Astrocyte (in vitro differentiated cells and primary cell): ENCODE measurements at regions not wholly inside any gene's neighbourhood (a gene's known extent, or its start where the extent isn't known, plus 50 kb on each side); places are given as distances from the start of the nearest gene placed in this dataset.

Source experiments
- DNase-seq: peaks from one replicate; pipeline ENCODE4 v3.0.0-alpha.2; 2010; ENCODE audit warnings: low read depth
- FAIRE-seq: peaks from 2 replicates; lab custom pipeline; 2011; peaks lifted over from hg19 to GRCh38; lab: Jason Lieb, UNC
- H2AFZ ChIP-seq: 2 replicates; pipeline ENCODE4 v1.6.0; 2012; ENCODE audit warnings: low read depth, low read length, inconsistent platforms
- H3K27ac ChIP-seq: 2 replicates; pipeline ENCODE4 v1.5.1; 2011; ENCODE audit warnings: low read depth, low read length, inconsistent platforms
- H3K27me3 ChIP-seq: 2 replicates; pipeline ENCODE4 v1.6.0; 2011; ENCODE audit warnings: low read length, inconsistent platforms; ENCODE audit not compliant: insufficient read depth
- H3K36me3 ChIP-seq: 2 replicates; pipeline ENCODE4 v1.5.1; 2011; ENCODE audit warnings: low read length, inconsistent platforms; ENCODE audit not compliant: insufficient read depth
- H3K4me1 ChIP-seq: 2 replicates; pipeline ENCODE4 v1.5.1; 2011; ENCODE audit warnings: low read length, inconsistent platforms; ENCODE audit not compliant: insufficient read depth
- H3K4me2 ChIP-seq: 2 replicates; pipeline ENCODE4 v1.6.0; 2012; ENCODE audit warnings: low read length, inconsistent platforms
- H3K4me3 ChIP-seq: 2 replicates; pipeline ENCODE4 v1.5.1; 2011; ENCODE audit warnings: low read depth, mild to moderate bottlenecking, low read length, inconsistent platforms; ENCODE audit not compliant: insufficient read depth
- H3K79me2 ChIP-seq: 2 replicates; pipeline ENCODE4 v1.6.0; 2012; ENCODE audit warnings: mild to moderate bottlenecking, low read length, inconsistent platforms; ENCODE audit not compliant: insufficient read depth
- H3K9ac ChIP-seq: 2 replicates; pipeline ENCODE4 v1.6.0; 2012; ENCODE audit warnings: mild to moderate bottlenecking, low read length, inconsistent platforms
- H3K9me3 ChIP-seq: 2 replicates; pipeline ENCODE4 v1.5.1; 2012; ENCODE audit warnings: low read depth, mild to moderate bottlenecking, low read length, inconsistent platforms; ENCODE audit not compliant: insufficient read depth
- H4K20me1 ChIP-seq: 2 replicates; pipeline ENCODE4 v1.6.0; 2012; ENCODE audit warnings: low read length, inconsistent platforms; ENCODE audit not compliant: insufficient read depth
- H3K27ac Mint-ChIP-seq: one replicate; pipeline ENCODE4 v1.8.0; 2021; ENCODE audit warnings: mild to moderate bottlenecking, mixed read lengths; ENCODE audit not compliant: unreplicated experiment
- H3K27me3 Mint-ChIP-seq: one replicate; pipeline ENCODE4 v1.8.0; 2021; ENCODE audit warnings: low read depth, mixed read lengths; ENCODE audit not compliant: unreplicated experiment
- H3K36me3 Mint-ChIP-seq: one replicate; pipeline ENCODE4 v1.8.0; 2021; ENCODE audit warnings: low read depth, mixed read lengths; ENCODE audit not compliant: unreplicated experiment
- H3K4me1 Mint-ChIP-seq: one replicate; pipeline ENCODE4 v1.8.0; 2021; ENCODE audit warnings: low read depth, mixed read lengths; ENCODE audit not compliant: unreplicated experiment
- H3K4me3 Mint-ChIP-seq: one replicate; pipeline ENCODE4 v1.8.0; 2021; ENCODE audit warnings: mild to moderate bottlenecking, moderate library complexity, mixed read lengths; ENCODE audit not compliant: unreplicated experiment
- H3K9me3 Mint-ChIP-seq: one replicate; pipeline ENCODE4 v1.8.0; 2021; ENCODE audit warnings: mild to moderate bottlenecking, mixed read lengths; ENCODE audit not compliant: unreplicated experiment
- CTCF ChIP-seq: IDR thresholded peaks from 2 replicates; pipeline ENCODE4 v1.5.1; 2011; ENCODE audit warnings: low read depth, mild to moderate bottlenecking, inconsistent platforms, low read length, moderate library complexity; ENCODE audit not compliant: insufficient read depth
- EZH2 ChIP-seq: IDR thresholded peaks from 2 replicates; pipeline ENCODE4 v1.6.1; 2012; ENCODE audit warnings: mild to moderate bottlenecking, low read length, inconsistent platforms; ENCODE audit not compliant: insufficient read depth

GRCh38 chr5:122673343-122673742, 101.5 kb upstream of the SNX2 start:
- Mint-ChIP-seq H3K27me3 (peaks cover 6% of the 10 kb centered on the region), H3K27ac (no peak overlapping the region), H3K36me3 (no peaks in the 10 kb centered on the region), H3K9me3 (no peaks in the 10 kb centered on the region), H3K4me1 (no peaks in the 10 kb centered on the region), H3K4me3 (no peak overlapping the region)
- Histone ChIP-seq H3K36me3 (no peaks in the 10 kb centered on the region), H3K27ac (no peak overlapping the region), H3K4me3 (no peak overlapping the region), H4K20me1 (no peaks in the 10 kb centered on the region), H3K4me1 (no peaks in the 10 kb centered on the region), H3K4me2 (no peak overlapping the region), H3K9me3 (no peaks in the 10 kb centered on the region), H3K9ac (no peak overlapping the region), H3K27me3 (no peaks in the 10 kb centered on the region), H3K79me2 (no peaks in the 10 kb centered on the region), H2AFZ (no peak overlapping the region)
- FAIRE-seq, result no peak
- TF ChIP-seq EZH2 (no peak), CTCF (no peak)
- peak; percentile 10 for DNase-seq

GRCh38 chr5:122674385-122674784, 100.5 kb upstream of the SNX2 start:
- no peak for TF ChIP-seq EZH2
- TF ChIP-seq CTCF, result no peak
- Mint-ChIP-seq H3K9me3 (no peaks in the 10 kb centered on the region), H3K4me1 (no peaks in the 10 kb centered on the region), H3K36me3 (no peaks in the 10 kb centered on the region), H3K27ac (no peak overlapping the region), H3K4me3 (no peak overlapping the region), H3K27me3 (peaks cover 6% of the 10 kb centered on the region)
- no peaks in the 10 kb centered on the region for H3K27me3 ChIP-seq
- no peaks in the 10 kb centered on the region for H3K4me1 ChIP-seq
- H3K36me3 ChIP-seq, result no peaks in the 10 kb centered on the region
- H3K9me3 ChIP-seq, result no peaks in the 10 kb centered on the region
- H2AFZ ChIP-seq, result no peak overlapping the region
- DNase-seq, result no peak
- H3K79me2 ChIP-seq, result no peaks in the 10 kb centered on the region
- no peaks in the 10 kb centered on the region for H4K20me1 ChIP-seq
- H3K4me2 ChIP-seq, result no peak overlapping the region
- H3K4me3 ChIP-seq, result no peak overlapping the region
- FAIRE-seq, result no peak
- H3K9ac ChIP-seq, result no peak overlapping the region
- H3K27ac ChIP-seq, result no peak overlapping the region

- no peak for DNase-seq
- Histone ChIP-seq H3K36me3 (no peaks in the 10 kb centered on the region), H3K4me1 (no peaks in the 10 kb centered on the region), H4K20me1 (no peaks in the 10 kb centered on the region), H2AFZ (no peak overlapping the region), H3K9me3 (no peaks in the 10 kb centered on the region), H3K27ac (no peak overlapping the region), H3K27me3 (no peaks in the 10 kb centered on the region), H3K79me2 (no peaks in the 10 kb centered on the region), H3K4me2 (no peak overlapping the region), H3K4me3 (no peak overlapping the region), H3K9ac (no peak overlapping the region)
- H3K4me3 Mint-ChIP-seq, result no peak overlapping the region
- H3K36me3 Mint-ChIP-seq, result no peaks in the 10 kb centered on the region
- H3K9me3 Mint-ChIP-seq, result no peaks in the 10 kb centered on the region
- peaks cover 3% of the 10 kb centered on the region for H3K27me3 Mint-ChIP-seq
- FAIRE-seq, result no peak
- no peak overlapping the region for H3K27ac Mint-ChIP-seq
- H3K4me1 Mint-ChIP-seq, result no peaks in the 10 kb centered on the region
- TF ChIP-seq CTCF, result no peak
- TF ChIP-seq EZH2, result no peak
These were observed 94.1 kb upstream of the SNX2 start for GRCh38 chr5:122680623-122681350.
